Loucy (cell line): ENCODE measurements at regions not wholly inside any gene's neighbourhood (a gene's known extent, or its start where the extent isn't known, plus 50 kb on each side); places are given as distances from the start of the nearest gene placed in this dataset.

Source experiments
- H2AFZ ChIP-seq: fragments of 200-600 bp; sonication (generic); 2 replicates; pipeline ENCODE4 v1.6.0; 2016; ENCODE audit warnings: antibody characterized with exemption, mild to moderate bottlenecking, low read length, moderate library complexity
- H3F3A ChIP-seq: fragments of 200-600 bp; 2 replicates; pipeline ENCODE4 v1.6.0; 2016; ENCODE audit warnings: antibody characterized with exemption, low read depth, mild to moderate bottlenecking
- H3K27me3 ChIP-seq: fragments of 200-600 bp; sonication (generic); 2 replicates; pipeline ENCODE4 v1.6.1; 2014; ENCODE audit warnings: low read length, mild to moderate bottlenecking; ENCODE audit not compliant: insufficient read depth, poor library complexity, severe bottlenecking
- H3K36me3 ChIP-seq: fragments of 200-600 bp; sonication (generic); 2 replicates; pipeline ENCODE4 v1.6.1; 2016; ENCODE audit warnings: low read length; ENCODE audit not compliant: insufficient read depth
- H3K4me1 ChIP-seq: fragments of 200-600 bp; sonication (generic); 2 replicates; pipeline ENCODE4 v1.5.1; 2014; ENCODE audit warnings: low read length, mild to moderate bottlenecking; ENCODE audit not compliant: insufficient read depth, poor library complexity, severe bottlenecking
- H3K4me2 ChIP-seq: fragments of 200-600 bp; sonication (generic); 2 replicates; pipeline ENCODE4 v1.6.0; 2014; ENCODE audit warnings: antibody characterized with exemption, low read length, low read depth, mild to moderate bottlenecking; ENCODE audit not compliant: poor library complexity, severe bottlenecking
- H3K4me3 ChIP-seq: fragments of 200-600 bp; sonication (generic); 2 replicates; pipeline ENCODE4 v1.5.1; 2014; ENCODE audit warnings: low read length, mild to moderate bottlenecking, mixed read lengths; ENCODE audit not compliant: poor library complexity, severe bottlenecking
- H3K79me2 ChIP-seq: fragments of 200-600 bp; sonication (generic); 2 replicates; pipeline ENCODE4 v1.6.1; 2014; ENCODE audit warnings: low read length; ENCODE audit not compliant: insufficient read depth
- H3K9ac ChIP-seq: fragments of 200-600 bp; sonication (generic); 2 replicates; pipeline ENCODE4 v1.6.0; 2014; ENCODE audit warnings: mild to moderate bottlenecking, low read depth, low read length, moderate library complexity; ENCODE audit not compliant: poor library complexity, severe bottlenecking
- H3K9me2 ChIP-seq: fragments of 200-600 bp; sonication (generic); replicated peaks from 2 replicates; pipeline ENCODE4 v1.6.1; 2016; ENCODE audit warnings: low read depth, low read length, mixed read lengths
- H3K9me3 ChIP-seq: fragments of 200-600 bp; sonication (generic); 2 replicates; pipeline ENCODE4 v1.6.1; 2014; ENCODE audit warnings: mild to moderate bottlenecking, antibody characterized with exemption, low read length, low read depth; ENCODE audit not compliant: insufficient read depth
- H4K20me1 ChIP-seq: fragments of 200-600 bp; sonication (generic); 2 replicates; pipeline ENCODE4 v1.6.0; 2014; ENCODE audit warnings: antibody characterized with exemption, low read length, mild to moderate bottlenecking; ENCODE audit not compliant: insufficient read depth, poor library complexity, severe bottlenecking
- EZH2phosphoT487 ChIP-seq: fragments of 200-600 bp; IDR thresholded peaks from 2 replicates; pipeline ENCODE4 v1.6.1; 2018; ENCODE audit warnings: antibody characterized with exemption, mild to moderate bottlenecking, moderate library complexity, borderline replicate concordance
- TF ChIP-seq, protein P1 (sequence below): fragments of 200-600 bp; sonication (generic); conservative IDR thresholded peaks from 2 replicates; pipeline ENCODE4 v1.5.1; 2014; ENCODE audit warnings: mild to moderate bottlenecking, antibody characterized with exemption, low read length

DNA sequence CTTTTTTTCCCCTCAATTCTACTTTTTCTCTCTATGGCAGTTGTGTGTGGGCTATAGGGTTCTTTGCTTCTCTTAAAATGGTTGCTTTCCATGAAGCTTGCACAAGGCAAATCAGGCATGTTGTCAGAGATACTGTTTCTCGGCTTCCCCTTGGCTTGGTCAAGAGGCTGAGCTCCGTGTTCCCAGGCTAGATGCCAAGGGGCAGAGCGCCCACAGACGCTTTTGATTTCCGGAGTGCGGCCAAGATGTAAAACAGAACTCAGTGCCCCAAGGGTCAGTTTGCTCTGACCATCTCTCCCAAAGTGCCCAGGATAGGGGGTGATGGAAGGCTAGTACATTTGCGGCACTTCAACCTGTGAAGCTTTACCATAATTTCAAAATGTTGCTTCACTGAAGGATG is 64.2 kb upstream of the DIPK2B start:
- Histone ChIP-seq H3K4me3 (no peak overlapping the region), H3K9me3 (no peaks in the 10 kb centered on the region), H3F3A (no peaks in the 10 kb centered on the region), H4K20me1 (no peaks in the 10 kb centered on the region), H3K36me3 (no peaks in the 10 kb centered on the region), H3K4me2 (no peak overlapping the region), H3K27me3 (no peaks in the 10 kb centered on the region), H3K9ac (no peak overlapping the region), H2AFZ (no peak overlapping the region), H3K79me2 (no peaks in the 10 kb centered on the region), H3K4me1 (no peaks in the 10 kb centered on the region), H3K9me2 (no peaks in the 10 kb centered on the region)
- TF ChIP-seq, protein P1, sequence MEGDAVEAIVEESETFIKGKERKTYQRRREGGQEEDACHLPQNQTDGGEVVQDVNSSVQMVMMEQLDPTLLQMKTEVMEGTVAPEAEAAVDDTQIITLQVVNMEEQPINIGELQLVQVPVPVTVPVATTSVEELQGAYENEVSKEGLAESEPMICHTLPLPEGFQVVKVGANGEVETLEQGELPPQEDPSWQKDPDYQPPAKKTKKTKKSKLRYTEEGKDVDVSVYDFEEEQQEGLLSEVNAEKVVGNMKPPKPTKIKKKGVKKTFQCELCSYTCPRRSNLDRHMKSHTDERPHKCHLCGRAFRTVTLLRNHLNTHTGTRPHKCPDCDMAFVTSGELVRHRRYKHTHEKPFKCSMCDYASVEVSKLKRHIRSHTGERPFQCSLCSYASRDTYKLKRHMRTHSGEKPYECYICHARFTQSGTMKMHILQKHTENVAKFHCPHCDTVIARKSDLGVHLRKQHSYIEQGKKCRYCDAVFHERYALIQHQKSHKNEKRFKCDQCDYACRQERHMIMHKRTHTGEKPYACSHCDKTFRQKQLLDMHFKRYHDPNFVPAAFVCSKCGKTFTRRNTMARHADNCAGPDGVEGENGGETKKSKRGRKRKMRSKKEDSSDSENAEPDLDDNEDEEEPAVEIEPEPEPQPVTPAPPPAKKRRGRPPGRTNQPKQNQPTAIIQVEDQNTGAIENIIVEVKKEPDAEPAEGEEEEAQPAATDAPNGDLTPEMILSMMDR: no peak
- no peak for TF ChIP-seq EZH2phosphoT487

DNA sequence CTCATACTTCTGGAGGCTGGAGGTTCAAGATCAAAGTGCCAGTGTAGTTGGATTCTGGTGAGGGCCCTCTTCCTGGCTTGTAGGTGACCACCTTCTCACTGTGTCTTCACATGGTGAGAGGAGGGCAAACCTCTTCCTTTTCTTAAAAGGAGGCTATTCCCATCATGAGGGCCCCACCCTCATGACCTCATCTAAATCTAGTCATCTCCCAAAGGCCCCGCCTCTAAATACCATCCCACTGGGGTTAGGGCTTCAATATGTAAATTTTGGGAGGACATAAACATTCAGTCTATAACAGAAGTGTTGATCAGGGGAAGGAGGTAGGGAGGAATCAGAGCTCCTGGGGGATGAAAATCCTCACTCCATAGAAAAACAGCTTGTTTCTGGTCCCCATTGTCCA is 60.8 kb upstream of the DIPK2B start:
- no peaks in the 10 kb centered on the region for H3K9me3 ChIP-seq
- H3K27me3 ChIP-seq: no peaks in the 10 kb centered on the region
- H3K4me3 ChIP-seq: no peak overlapping the region
- no peaks in the 10 kb centered on the region for H3K4me1 ChIP-seq
- no peak overlapping the region for H3K4me2 ChIP-seq
- H3K36me3 ChIP-seq: no peaks in the 10 kb centered on the region
- H3K9me2 ChIP-seq: no peaks in the 10 kb centered on the region
- no peaks in the 10 kb centered on the region for H3F3A ChIP-seq
- H3K9ac ChIP-seq: no peak overlapping the region
- no peaks in the 10 kb centered on the region for H4K20me1 ChIP-seq
- no peaks in the 10 kb centered on the region for H3K79me2 ChIP-seq
- H2AFZ ChIP-seq: no peak overlapping the region
- no peak for TF ChIP-seq EZH2phosphoT487
- TF ChIP-seq, protein P1: no peak

DNA sequence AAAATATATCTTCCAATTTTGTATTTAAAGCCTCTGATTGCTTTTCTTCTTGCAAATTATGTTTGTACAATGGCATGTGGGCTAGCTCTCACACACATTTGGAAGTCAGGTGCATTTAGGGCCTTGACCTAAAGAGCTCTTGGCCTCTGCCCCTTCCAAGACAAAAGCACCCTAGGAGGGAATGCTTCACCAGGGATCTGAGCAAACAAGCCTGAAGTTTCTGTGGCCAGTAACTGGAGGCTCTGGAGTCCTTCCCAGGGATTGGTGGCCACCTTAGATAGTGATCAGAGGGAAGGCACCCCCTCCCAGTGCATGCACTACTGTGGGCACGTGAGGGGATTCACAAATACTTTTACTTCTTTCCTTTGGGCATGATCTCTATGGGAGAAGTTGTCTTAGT is 60.3 kb upstream of the DIPK2B start:
- Histone ChIP-seq H3K4me1 (no peaks in the 10 kb centered on the region), H3K9me3 (no peaks in the 10 kb centered on the region), H3K27me3 (no peaks in the 10 kb centered on the region), H3F3A (no peaks in the 10 kb centered on the region), H3K9ac (no peak overlapping the region), H2AFZ (no peak overlapping the region), H3K4me3 (no peak overlapping the region), H3K36me3 (no peaks in the 10 kb centered on the region), H3K9me2 (no peaks in the 10 kb centered on the region), H3K79me2 (no peaks in the 10 kb centered on the region), H4K20me1 (no peaks in the 10 kb centered on the region), H3K4me2 (no peak overlapping the region)
- no peak for TF ChIP-seq EZH2phosphoT487
- TF ChIP-seq, protein P1: no peak
